HL-60 (cell line): ENCODE measurements at regions not wholly inside any gene's neighbourhood (a gene's known extent, or its start where the extent isn't known, plus 50 kb on each side); places are given as distances from the start of the nearest gene placed in this dataset.

Experiments used
- DNase-seq, 2 experiments: peaks; one replicate each; pipeline ENCODE4 v3.0.0-alpha.2; 2010 to 2020; ENCODE audit warnings: low read depth in 1 of 2, low spot score in 1 of 2
- H3K27ac ChIP-seq: fragments of 250-450 bp; sonication (Bioruptor Pico); replicated peaks from 2 replicates; pipeline ENCODE4 v1.5.1; 2020; ENCODE audit warnings: mild to moderate bottlenecking, moderate library complexity
- H3K27me3 ChIP-seq: fragments of 250-450 bp; sonication (Bioruptor Pico); 2 replicates; pipeline ENCODE4 v1.5.1; 2021; ENCODE audit warnings: mild to moderate bottlenecking, moderate library complexity; ENCODE audit not compliant: insufficient read depth, poor library complexity, severe bottlenecking
- H3K4me3 ChIP-seq: replicated peaks from 2 replicates; pipeline ENCODE4 v1.5.1; 2011; ENCODE audit warnings: mild to moderate bottlenecking, control low read depth, low read length; ENCODE audit not compliant: insufficient read depth
- CTCF ChIP-seq: IDR thresholded peaks from one replicate; pipeline ENCODE4 v1.5.1; 2011; ENCODE audit warnings: low read length, control low read depth, inconsistent platforms; ENCODE audit not compliant: insufficient read depth
- GABPA ChIP-seq: IDR thresholded peaks from 2 replicates; pipeline ENCODE4 v1.6.1; 2012; ENCODE audit warnings: low read depth
- POLR2AphosphoS5 ChIP-seq: IDR thresholded peaks from 2 replicates; pipeline ENCODE4 v1.6.1; 2012; ENCODE audit warnings: low read depth
- REST ChIP-seq: IDR thresholded peaks from 2 replicates; pipeline ENCODE4 v1.6.1; 2012; ENCODE audit warnings: low read depth; ENCODE audit not compliant: insufficient replicate concordance
- SPI1 ChIP-seq: IDR thresholded peaks from 2 replicates; pipeline ENCODE4 v1.6.1; 2012; ENCODE audit warnings: low read depth, mild to moderate bottlenecking, borderline replicate concordance

- TF ChIP-seq CTCF (no peak), SPI1 (no peak), GABPA (no peak), POLR2AphosphoS5 (no peak), REST (no peak)
- Histone ChIP-seq H3K4me3 (no peak overlapping the region), H3K27me3 (no peaks in the 10 kb centered on the region), H3K27ac (no peak overlapping the region)
- DNase-seq = no peak
Observed at GRCh38 chr10:109689785-109690184, 233.5 kb downstream of the XPNPEP1 start.

GRCh38 chr10:109679478-109679877, 243.8 kb downstream of the XPNPEP1 start:
- Histone ChIP-seq H3K27me3 (no peaks in the 10 kb centered on the region), H3K4me3 (no peak overlapping the region), H3K27ac (no peak overlapping the region)
- no peak for TF ChIP-seq CTCF
- no peak for TF ChIP-seq REST
- TF ChIP-seq POLR2AphosphoS5 = no peak
- no peak for TF ChIP-seq GABPA
- no peak for TF ChIP-seq SPI1
- DNase-seq = no peak

- no peaks in the 10 kb centered on the region for H3K27me3 ChIP-seq
- no peak overlapping the region for H3K27ac ChIP-seq
- no peak for TF ChIP-seq SPI1
- no peak for TF ChIP-seq POLR2AphosphoS5
- TF ChIP-seq GABPA = no peak
- TF ChIP-seq CTCF = no peak
- TF ChIP-seq REST = no peak
- DNase-seq = no peak
- H3K4me3 ChIP-seq = no peak overlapping the region
Observed at GRCh38 chr10:109678857-109679256, 244.5 kb downstream of the XPNPEP1 start.
